HG03439 (cell line): ENCODE measurements at regions not wholly inside any gene's neighbourhood (a gene's known extent, or its start where the extent isn't known, plus 50 kb on each side); places are given as distances from the start of the nearest gene placed in this dataset.

Experiments
- ATAC-seq: cut with Tn5 transposase; IDR thresholded peaks from one replicate; pipeline ENCODE4 v1.9.1; 2021; ENCODE audit warnings: mild to moderate bottlenecking, moderate library complexity; ENCODE audit not compliant: unreplicated experiment

GRCh38 chr3:31275038-31275572, 257.6 kb upstream of the STT3B start:
- no peak for ATAC-seq

GRCh38 chr3:31275583-31275982, 257.1 kb upstream of the STT3B start:
- no peak for ATAC-seq

- no peak for ATAC-seq
Observed at GRCh38 chr3:31277582-31277981, 255.1 kb upstream of the STT3B start.

- ATAC-seq: no peak
Observed at GRCh38 chr3:31278532-31278931, 254.2 kb upstream of the STT3B start.

GRCh38 chr3:31284776-31285175, 247.9 kb upstream of the STT3B start:
- no peak for ATAC-seq

- no peak for ATAC-seq
Observed at GRCh38 chr3:31285833-31286486, 246.8 kb upstream of the STT3B start.

GRCh38 chr3:31288224-31288623, 244.5 kb upstream of the STT3B start:
- ATAC-seq: no peak

- no peak for ATAC-seq
Observed at GRCh38 chr3:31288641-31289100, 244.1 kb upstream of the STT3B start.

GRCh38 chr3:31289584-31289983, 243.1 kb upstream of the STT3B start:
- ATAC-seq: no peak

GRCh38 chr3:31290046-31290445, 242.7 kb upstream of the STT3B start:
- no peak for ATAC-seq

- ATAC-seq: no peak
Observed at GRCh38 chr3:31291818-31292217, 240.9 kb upstream of the STT3B start.

GRCh38 chr3:31294430-31295149, 238.1 kb upstream of the STT3B start:
- no peak for ATAC-seq

- no peak for ATAC-seq
Observed at GRCh38 chr3:31295150-31295765, 237.5 kb upstream of the STT3B start.

GRCh38 chr3:31297726-31298298, 234.9 kb upstream of the STT3B start:
- no peak for ATAC-seq

GRCh38 chr3:31300456-31301443, 232.0 kb upstream of the STT3B start:
- ATAC-seq: no peak

GRCh38 chr3:31302343-31302742, 230.4 kb upstream of the STT3B start:
- no peak for ATAC-seq

GRCh38 chr3:31305340-31305739, 227.4 kb upstream of the STT3B start:
- ATAC-seq: no peak

- ATAC-seq: no peak
Observed at GRCh38 chr3:31307131-31307785, 225.5 kb upstream of the STT3B start.

GRCh38 chr3:31311559-31311958, 221.2 kb upstream of the STT3B start:
- no peak for ATAC-seq

- ATAC-seq: no peak
Observed at GRCh38 chr3:31312400-31312799, 220.3 kb upstream of the STT3B start.
